GM12873 (cell line): ENCODE measurements at regions not wholly inside any gene's neighbourhood (a gene's known extent, or its start where the extent isn't known, plus 50 kb on each side); places are given as distances from the start of the nearest gene placed in this dataset.

ENCODE experiments used
- CTCF ChIP-seq: IDR thresholded peaks from 2 replicates; pipeline ENCODE4 v1.5.1; 2012; ENCODE audit warnings: low read depth, mild to moderate bottlenecking, moderate library complexity, low read length, control low read depth; ENCODE audit not compliant: insufficient read depth; ENCODE audit errors: missing control alignments

- TF ChIP-seq CTCF: no peak
Measured at GRCh38 chr4:81715757-81716156, 244.1 kb upstream of the RASGEF1B start.

GRCh38 chr4:81714291-81714690 lies 242.6 kb upstream of the RASGEF1B start:
- TF ChIP-seq CTCF: no peak

GRCh38 chr4:81712714-81713113 lies 241.0 kb upstream of the RASGEF1B start:
- TF ChIP-seq CTCF: no peak

GRCh38 chr4:81704461-81704860 lies 232.8 kb upstream of the RASGEF1B start:
- no peak for TF ChIP-seq CTCF

- no peak for TF ChIP-seq CTCF
Measured at GRCh38 chr4:81700189-81700588, 228.5 kb upstream of the RASGEF1B start.

- no peak for TF ChIP-seq CTCF
Measured at GRCh38 chr4:81698538-81699296, 227.0 kb upstream of the RASGEF1B start.

GRCh38 chr4:81694176-81694913 lies 222.6 kb upstream of the RASGEF1B start:
- TF ChIP-seq CTCF: no peak
